ENCODE measurements at regions not wholly inside any gene's neighbourhood (a gene's known extent, or its start where the extent isn't known, plus 50 kb on each side); places are given as distances from the start of the nearest gene placed in this dataset.

DNA sequence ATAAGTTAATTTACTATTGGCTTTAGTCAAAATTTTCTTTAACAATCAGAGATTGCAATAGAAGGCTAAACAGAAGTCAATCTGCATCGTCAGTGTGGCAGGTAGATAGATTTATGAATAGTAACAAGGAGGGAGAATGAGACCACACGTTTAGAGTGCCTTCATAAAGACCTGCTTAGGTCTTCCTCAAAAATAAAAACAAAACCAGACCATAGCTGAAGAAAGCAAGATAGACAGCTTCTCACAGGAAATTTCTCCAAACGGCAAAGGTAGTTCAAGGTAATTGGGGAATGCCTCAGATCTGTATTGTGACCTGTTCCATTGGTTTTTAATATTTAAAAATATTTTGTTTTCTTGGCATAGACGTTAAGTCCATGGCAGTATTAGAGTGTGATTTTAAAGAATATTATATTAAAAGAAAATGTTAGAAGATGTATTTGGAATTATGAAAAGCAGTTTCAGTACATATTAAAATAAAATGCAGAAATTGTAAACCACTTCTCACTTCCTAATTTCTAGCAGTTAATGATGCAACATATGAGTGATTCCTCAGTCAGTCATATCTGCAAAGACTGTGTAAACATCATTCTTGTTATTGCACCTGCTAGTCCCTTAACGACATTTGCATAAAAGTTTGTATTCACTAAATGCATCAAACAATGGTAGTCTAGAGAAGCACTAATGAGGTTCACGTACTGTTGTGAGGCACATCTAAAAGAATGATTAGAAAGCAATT is 278.0 kb downstream of the HLX start:
- TF ChIP-seq POLR2A (IDR thresholded peaks at IDR 0.05) (no peak), CTCF (IDR thresholded peaks at IDR 0.05) (no peak)

Data from testis (tissue), 2 donors.